ENCODE measurements at regions not wholly inside any gene's neighbourhood (a gene's known extent, or its start where the extent isn't known, plus 50 kb on each side); places are given as distances from the start of the nearest gene placed in this dataset.
"Not testable (repeated sequence)": the region's sequence is repeated elsewhere in the genome, so short reads cannot be mapped to it uniquely, and the experiment has no call there.

DNA sequence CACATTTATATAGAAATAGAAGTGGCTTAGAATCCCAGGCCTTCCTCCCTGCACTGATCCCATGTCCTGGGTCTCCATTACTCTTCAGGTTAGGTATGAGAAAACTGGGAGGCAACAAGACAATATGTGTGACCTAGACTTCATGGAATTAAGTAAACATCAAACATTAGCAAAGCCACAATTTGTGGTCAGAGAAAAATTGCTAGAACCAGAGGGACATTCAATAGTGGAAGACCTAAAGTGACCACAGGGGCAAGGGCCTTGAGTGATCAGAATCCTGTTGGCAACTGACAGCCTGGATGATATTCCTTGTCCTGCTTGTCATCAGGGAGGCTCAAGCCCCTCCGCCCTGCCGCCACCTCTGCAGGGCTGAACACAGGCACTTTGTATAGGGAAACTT lies 322.8 kb upstream of the CTNNB1 start:
- no peaks in the 10 kb centered on the region for H3K9me3 ChIP-seq (ENCODE audit: low read length)
- peaks cover 25% of the 10 kb centered on the region for H3K4me1 ChIP-seq (ENCODE audit: insufficient read depth, low read length)
- no peaks in the 10 kb centered on the region for H3K27me3 ChIP-seq (ENCODE audit: control insufficient read depth in 1 of 2, insufficient read depth in 2 of 2, low read length in 2 of 2)
- no peak overlapping the region for H3K9ac ChIP-seq (ENCODE audit: low read length)
- no peak overlapping the region for H3K4me3 ChIP-seq (ENCODE audit: low read depth in 1 of 2, low read length in 2 of 2)
- no peaks in the 10 kb centered on the region for H3K36me3 ChIP-seq (ENCODE audit: insufficient read depth, low read length)
- no peak overlapping the region for H3K27ac ChIP-seq (ENCODE audit: low read depth, low read length)

DNA sequence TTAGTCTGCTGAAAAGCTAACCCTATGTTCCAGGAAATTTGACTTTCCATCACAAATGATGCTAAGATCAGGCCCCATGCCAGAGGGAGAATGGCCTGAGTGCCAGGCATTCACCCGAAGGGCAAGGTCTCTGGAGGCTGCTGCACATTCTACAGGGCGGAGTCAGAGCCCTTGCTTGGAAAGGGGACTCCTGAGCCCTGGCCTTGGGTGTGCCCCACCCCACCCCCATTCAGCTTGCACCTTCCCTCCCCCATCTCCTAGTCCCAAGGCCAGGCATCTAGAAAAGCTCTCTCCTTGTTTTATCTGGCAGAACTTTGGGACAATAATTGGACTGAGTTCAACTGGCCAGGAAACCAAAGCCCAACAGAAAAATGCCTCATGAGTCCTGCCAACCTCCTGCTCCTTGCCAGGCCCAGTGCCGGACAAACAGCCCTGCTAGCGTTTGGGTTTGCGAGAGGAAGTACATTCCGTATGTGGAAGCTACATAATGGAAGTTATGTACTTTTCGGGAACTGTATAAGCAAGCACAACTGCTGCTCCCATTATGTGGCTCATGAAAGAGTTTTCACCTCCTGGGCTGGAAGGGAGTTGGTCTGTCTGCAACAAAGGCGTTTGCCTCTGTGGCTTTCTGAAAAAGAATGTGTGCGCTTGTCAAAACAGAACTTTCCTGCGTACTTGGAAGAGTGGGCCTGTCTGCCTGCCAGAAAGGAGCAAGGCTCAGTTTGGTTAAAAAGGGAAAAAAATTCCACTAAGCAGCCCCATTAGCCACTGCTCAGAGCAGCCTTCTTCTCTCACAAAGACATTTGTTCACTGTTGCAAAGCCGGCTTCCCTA lies 321.5 kb upstream of the CTNNB1 start:
- H3K27me3 ChIP-seq (ENCODE audit: control insufficient read depth in 1 of 2, insufficient read depth in 2 of 2, low read length in 2 of 2): no peaks in the 10 kb centered on the region
- no peak overlapping the region for H3K9ac ChIP-seq (ENCODE audit: low read length)
- no peaks in the 10 kb centered on the region for H3K9me3 ChIP-seq (ENCODE audit: low read length)
- H3K27ac ChIP-seq (ENCODE audit: low read depth, low read length): peak overlapping the region; percentile 73
- H3K36me3 ChIP-seq (ENCODE audit: insufficient read depth, low read length): no peaks in the 10 kb centered on the region
- H3K4me1 ChIP-seq (ENCODE audit: insufficient read depth, low read length): peaks cover 25% of the 10 kb centered on the region
- H3K4me3 ChIP-seq (ENCODE audit: low read depth in 1 of 2, low read length in 2 of 2): peak overlapping the region in 1 of 2 donors; percentile 30

DNA sequence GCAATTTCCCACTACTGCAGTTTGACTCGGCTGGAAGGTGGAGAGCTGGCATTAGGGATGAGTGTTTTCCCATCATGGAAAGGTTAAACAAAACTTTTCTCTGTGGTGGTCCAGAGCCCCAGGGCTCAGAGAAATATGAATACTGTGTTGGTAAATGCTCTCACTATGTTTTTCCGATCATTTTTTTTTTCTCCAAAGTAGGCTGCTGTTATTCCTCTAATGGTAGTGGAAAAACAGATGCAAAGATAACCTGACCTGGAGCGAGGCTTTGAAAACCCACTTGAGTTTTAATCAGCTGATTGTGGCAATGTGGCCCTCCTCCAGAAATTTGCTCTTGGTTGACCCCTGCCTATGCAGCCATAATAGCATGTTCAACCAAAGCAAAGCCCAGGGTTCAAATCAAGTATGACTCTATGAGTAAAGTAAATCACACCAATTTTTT lies 320.8 kb upstream of the CTNNB1 start:
- Histone ChIP-seq H3K4me3 (ENCODE audit: low read depth in 1 of 2, low read length in 2 of 2) (no peak overlapping the region), H3K27ac (ENCODE audit: low read depth, low read length) (peak overlapping the region; percentile 73), H3K27me3 (ENCODE audit: control insufficient read depth in 1 of 2, insufficient read depth in 2 of 2, low read length in 2 of 2) (no peaks in the 10 kb centered on the region), H3K9ac (ENCODE audit: low read length) (no peak overlapping the region), H3K36me3 (ENCODE audit: insufficient read depth, low read length) (no peaks in the 10 kb centered on the region), H3K9me3 (ENCODE audit: low read length) (no peaks in the 10 kb centered on the region), H3K4me1 (ENCODE audit: insufficient read depth, low read length) (peaks cover 25% of the 10 kb centered on the region)

DNA sequence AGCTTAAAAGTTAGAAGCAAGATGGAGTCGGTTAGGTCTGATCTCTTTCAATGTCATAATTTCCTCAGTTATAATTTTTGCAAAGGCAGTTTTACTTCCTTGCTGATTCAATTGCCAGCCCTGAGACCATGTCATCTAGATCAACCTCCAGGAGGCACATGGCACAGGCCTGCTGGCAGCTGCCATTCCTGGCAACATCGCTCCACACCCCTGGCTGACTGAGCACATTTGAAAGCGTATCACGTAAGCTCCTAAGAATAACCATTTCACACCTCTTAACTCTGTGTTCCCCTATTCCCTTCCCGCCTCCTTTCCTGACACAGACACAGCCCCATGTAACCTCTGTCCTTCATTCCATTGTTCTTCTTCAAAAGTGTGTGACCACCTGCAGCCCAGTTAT lies 313.9 kb upstream of the CTNNB1 start:
- H3K9ac ChIP-seq (ENCODE audit: low read length): no peak overlapping the region
- no peaks in the 10 kb centered on the region for H3K9me3 ChIP-seq (ENCODE audit: low read length)
- no peak overlapping the region for H3K4me3 ChIP-seq (ENCODE audit: low read depth in 1 of 2, low read length in 2 of 2)
- H3K27me3 ChIP-seq (ENCODE audit: control insufficient read depth in 1 of 2, insufficient read depth in 2 of 2, low read length in 2 of 2): no peaks in the 10 kb centered on the region
- H3K4me1 ChIP-seq (ENCODE audit: insufficient read depth, low read length): no peaks in the 10 kb centered on the region
- no peaks in the 10 kb centered on the region for H3K36me3 ChIP-seq (ENCODE audit: insufficient read depth, low read length)
- H3K27ac ChIP-seq (ENCODE audit: low read depth, low read length): no peak overlapping the region

DNA sequence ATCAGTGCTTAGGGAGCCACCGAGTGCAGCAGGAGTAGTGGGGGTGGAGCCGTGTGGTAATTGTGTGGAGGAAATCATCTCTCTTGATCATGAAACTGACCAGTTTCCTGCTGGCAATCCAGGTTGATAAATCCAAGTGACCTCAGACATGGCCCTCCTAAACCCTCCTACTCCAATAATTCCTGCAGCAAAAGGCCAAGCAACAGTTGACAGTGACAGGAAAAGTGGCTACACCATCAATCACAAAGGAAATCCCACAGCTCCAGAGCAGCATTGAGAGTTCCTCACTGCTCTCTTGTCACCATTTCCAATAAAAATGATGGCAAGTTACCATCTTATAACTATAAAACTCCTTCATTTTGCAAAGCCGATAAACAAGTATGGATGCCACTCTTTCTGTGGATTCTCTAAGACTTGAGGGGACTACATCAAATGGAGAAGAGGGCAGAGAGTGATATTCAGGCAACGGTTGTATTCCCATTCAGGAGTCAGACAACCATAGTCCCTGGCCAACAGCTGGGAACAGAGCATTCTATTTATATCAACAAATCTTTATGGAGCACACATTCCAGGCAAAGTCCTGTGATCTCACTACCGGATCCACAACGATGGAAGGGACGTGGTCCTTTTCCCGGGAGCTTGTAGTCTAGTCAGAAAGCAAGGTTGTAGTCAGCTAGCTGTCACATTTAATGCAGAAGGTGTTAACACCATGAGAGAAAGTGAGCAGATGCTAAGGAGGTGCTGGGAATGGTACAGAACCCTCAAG lies 312.5 kb upstream of the CTNNB1 start:
- H3K27me3 ChIP-seq (ENCODE audit: control insufficient read depth in 1 of 2, insufficient read depth in 2 of 2, low read length in 2 of 2): no peaks in the 10 kb centered on the region
- no peak overlapping the region for H3K4me3 ChIP-seq (ENCODE audit: low read depth in 1 of 2, low read length in 2 of 2)
- no peaks in the 10 kb centered on the region for H3K36me3 ChIP-seq (ENCODE audit: insufficient read depth, low read length)
- H3K9me3 ChIP-seq (ENCODE audit: low read length): no peaks in the 10 kb centered on the region
- H3K9ac ChIP-seq (ENCODE audit: low read length): no peak overlapping the region
- H3K4me1 ChIP-seq (ENCODE audit: insufficient read depth, low read length): no peaks in the 10 kb centered on the region
- H3K27ac ChIP-seq (ENCODE audit: low read depth, low read length): no peak overlapping the region

DNA sequence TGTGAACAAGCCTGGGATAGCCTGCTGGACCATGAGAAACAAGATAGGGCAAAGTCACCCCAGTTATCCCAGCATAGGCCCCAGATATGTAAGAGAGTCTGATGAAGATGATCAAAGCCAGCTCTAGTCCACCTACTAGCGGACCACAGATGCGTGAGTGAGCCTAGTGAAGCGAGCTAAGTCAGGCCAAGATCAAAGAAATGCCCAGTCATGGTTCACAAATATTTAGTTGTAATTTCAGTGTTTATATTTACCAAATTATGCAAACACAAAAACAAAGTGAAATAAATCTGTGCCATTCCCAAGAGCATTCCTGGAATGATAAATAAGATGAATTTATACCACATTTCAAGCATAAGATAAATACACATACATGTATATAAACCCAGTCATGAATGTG lies 308.1 kb upstream of the CTNNB1 start:
- H3K27me3 ChIP-seq (ENCODE audit: control insufficient read depth in 1 of 2, insufficient read depth in 2 of 2, low read length in 2 of 2): no peaks in the 10 kb centered on the region
- H3K36me3 ChIP-seq (ENCODE audit: insufficient read depth, low read length): no peaks in the 10 kb centered on the region
- no peak overlapping the region for H3K9ac ChIP-seq (ENCODE audit: low read length)
- H3K4me1 ChIP-seq (ENCODE audit: insufficient read depth, low read length): no peaks in the 10 kb centered on the region
- no peaks in the 10 kb centered on the region for H3K9me3 ChIP-seq (ENCODE audit: low read length)
- no peak overlapping the region for H3K27ac ChIP-seq (ENCODE audit: low read depth, low read length)
- H3K4me3 ChIP-seq (ENCODE audit: low read depth in 1 of 2, low read length in 2 of 2): no peak overlapping the region

DNA sequence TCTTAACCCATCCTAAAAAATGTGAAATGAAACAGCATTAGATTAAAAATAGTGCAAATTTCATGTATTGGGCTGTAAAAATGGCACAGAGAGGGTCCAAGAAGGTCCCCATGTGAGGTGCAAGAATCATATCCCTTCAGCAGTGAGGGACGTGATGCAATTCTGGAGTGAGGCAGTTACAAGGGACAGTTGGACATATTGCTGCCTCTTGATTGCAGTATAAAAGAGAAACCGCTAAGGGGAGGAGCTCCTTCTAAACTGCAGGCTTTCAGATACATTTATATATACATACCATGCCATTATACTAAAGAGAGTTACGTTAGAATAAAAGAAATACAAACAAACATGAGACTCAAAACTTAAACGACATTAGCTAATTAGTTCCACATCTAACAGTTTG lies 304.2 kb upstream of the CTNNB1 start:
- Histone ChIP-seq H3K27me3 (ENCODE audit: control insufficient read depth in 1 of 2, insufficient read depth in 2 of 2, low read length in 2 of 2) (no peaks in the 10 kb centered on the region), H3K4me3 (ENCODE audit: low read depth in 1 of 2, low read length in 2 of 2) (no peak overlapping the region), H3K4me1 (ENCODE audit: insufficient read depth, low read length) (no peaks in the 10 kb centered on the region), H3K36me3 (ENCODE audit: insufficient read depth, low read length) (no peaks in the 10 kb centered on the region), H3K9me3 (ENCODE audit: low read length) (no peaks in the 10 kb centered on the region), H3K27ac (ENCODE audit: low read depth, low read length) (no peak overlapping the region), H3K9ac (ENCODE audit: low read length) (no peak overlapping the region)

DNA sequence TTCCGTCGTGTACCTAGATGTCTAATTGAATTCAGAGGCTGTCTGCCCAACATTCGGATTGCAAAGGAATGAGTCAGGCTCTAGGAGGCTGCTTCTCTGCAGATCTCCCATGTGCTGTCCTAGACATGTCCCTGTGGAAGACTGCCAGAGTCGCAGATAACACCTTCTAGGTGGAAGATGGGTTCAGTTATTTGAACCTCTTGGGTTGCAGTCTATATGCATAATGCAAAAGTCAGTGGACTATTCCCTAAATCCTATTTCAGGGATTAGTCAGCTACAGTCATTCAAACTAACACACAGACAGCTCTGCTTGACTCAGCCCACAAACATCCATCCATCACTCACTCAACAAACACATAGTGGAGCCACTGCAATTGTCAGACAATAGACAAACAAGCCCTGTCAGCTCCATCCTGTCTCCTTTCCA lies 300.0 kb upstream of the CTNNB1 start:
- Histone ChIP-seq H3K9ac (ENCODE audit: low read length) (no peak overlapping the region), H3K27ac (ENCODE audit: low read depth, low read length) (no peak overlapping the region), H3K27me3 (ENCODE audit: control insufficient read depth in 1 of 2, insufficient read depth in 2 of 2, low read length in 2 of 2) (no peaks in the 10 kb centered on the region), H3K4me1 (ENCODE audit: insufficient read depth, low read length) (no peaks in the 10 kb centered on the region), H3K36me3 (ENCODE audit: insufficient read depth, low read length) (no peaks in the 10 kb centered on the region), H3K9me3 (ENCODE audit: low read length) (no peaks in the 10 kb centered on the region), H3K4me3 (ENCODE audit: low read depth in 1 of 2, low read length in 2 of 2) (no peak overlapping the region)

DNA sequence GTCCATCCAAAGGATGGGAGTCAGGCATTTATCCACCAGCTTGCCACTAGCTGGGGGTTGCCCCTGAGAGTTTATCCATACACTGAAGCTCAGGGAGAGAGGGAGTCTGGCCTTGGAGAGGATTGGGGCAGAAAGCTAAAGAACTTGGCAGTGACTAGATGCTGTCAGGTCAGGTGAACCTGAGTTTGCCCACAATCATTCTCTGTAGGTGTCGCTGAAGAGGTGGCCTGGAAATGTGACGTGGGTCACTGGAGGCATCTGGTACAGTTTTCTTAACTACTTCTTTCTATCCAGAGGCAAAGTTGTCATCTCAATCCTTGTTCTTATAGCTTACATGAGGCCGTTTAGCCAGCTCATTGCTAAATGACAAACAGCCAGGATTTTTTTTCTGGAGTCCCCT lies 298.0 kb upstream of the CTNNB1 start:
- H3K27me3 ChIP-seq (ENCODE audit: control insufficient read depth in 1 of 2, insufficient read depth in 2 of 2, low read length in 2 of 2): no peaks in the 10 kb centered on the region
- no peak overlapping the region for H3K27ac ChIP-seq (ENCODE audit: low read depth, low read length)
- H3K9ac ChIP-seq (ENCODE audit: low read length): no peak overlapping the region
- no peaks in the 10 kb centered on the region for H3K4me1 ChIP-seq (ENCODE audit: insufficient read depth, low read length)
- no peak overlapping the region for H3K4me3 ChIP-seq (ENCODE audit: low read depth in 1 of 2, low read length in 2 of 2)
- no peaks in the 10 kb centered on the region for H3K9me3 ChIP-seq (ENCODE audit: low read length)
- H3K36me3 ChIP-seq (ENCODE audit: insufficient read depth, low read length): no peaks in the 10 kb centered on the region

DNA sequence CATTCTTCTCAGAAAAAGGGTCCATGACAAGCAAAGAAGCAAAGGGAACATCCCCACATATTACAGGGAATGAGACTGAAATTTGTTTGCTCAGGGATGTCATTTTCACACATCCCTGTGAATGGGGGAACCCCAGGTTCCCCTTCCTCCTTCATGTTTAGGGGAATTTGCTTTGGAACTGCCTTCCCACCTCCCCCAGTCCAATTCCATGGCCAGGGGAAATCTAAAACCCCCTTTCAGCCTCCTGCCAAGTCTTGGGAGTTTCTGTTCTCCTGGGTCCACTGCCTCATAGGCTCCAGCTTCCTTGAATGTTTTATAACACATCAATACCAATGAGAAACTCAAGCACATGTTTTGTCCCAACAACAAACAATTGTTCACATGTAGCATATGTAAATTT lies 297.5 kb upstream of the CTNNB1 start:
- H3K4me3 ChIP-seq (ENCODE audit: low read depth in 1 of 2, low read length in 2 of 2): no peak overlapping the region
- H3K27me3 ChIP-seq (ENCODE audit: control insufficient read depth in 1 of 2, insufficient read depth in 2 of 2, low read length in 2 of 2): no peaks in the 10 kb centered on the region
- H3K9me3 ChIP-seq (ENCODE audit: low read length): no peaks in the 10 kb centered on the region
- H3K9ac ChIP-seq (ENCODE audit: low read length): no peak overlapping the region
- H3K4me1 ChIP-seq (ENCODE audit: insufficient read depth, low read length): no peaks in the 10 kb centered on the region
- no peak overlapping the region for H3K27ac ChIP-seq (ENCODE audit: low read depth, low read length)
- no peaks in the 10 kb centered on the region for H3K36me3 ChIP-seq (ENCODE audit: insufficient read depth, low read length)

DNA sequence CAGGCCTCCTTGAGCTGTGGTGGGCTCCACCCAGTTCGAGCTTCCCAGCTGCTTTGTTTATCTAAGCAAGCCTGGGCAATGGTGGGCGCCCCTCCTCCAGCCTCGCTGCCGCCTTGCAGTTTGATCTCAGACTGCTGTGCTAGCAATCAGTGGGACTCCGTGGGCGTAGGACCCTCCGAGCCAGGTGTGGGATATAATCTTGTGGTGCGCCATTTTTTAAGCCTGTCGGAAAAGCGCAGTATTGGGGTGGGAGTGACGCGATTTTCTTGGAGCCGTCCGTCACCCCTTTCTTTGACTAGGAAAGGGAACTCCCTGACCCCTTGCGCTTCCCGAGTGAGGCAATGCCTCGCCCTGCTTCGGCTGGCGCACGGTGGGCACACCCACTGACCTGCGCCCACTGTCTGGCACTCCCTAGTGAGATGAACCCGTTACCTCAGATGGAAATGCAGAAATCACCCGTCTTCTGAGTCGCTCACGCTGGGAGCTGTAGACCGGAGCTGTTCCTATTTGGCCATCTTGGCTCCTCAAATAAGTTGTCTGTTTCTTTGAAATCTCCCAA lies 291.3 kb upstream of the CTNNB1 start:
- not testable (repeated sequence) for H3K9ac ChIP-seq (ENCODE audit: low read length); H3K36me3 ChIP-seq (ENCODE audit: insufficient read depth, low read length); H3K9me3 ChIP-seq (ENCODE audit: low read length); H3K27ac ChIP-seq (ENCODE audit: low read depth, low read length); H3K27me3 ChIP-seq (ENCODE audit: control insufficient read depth in 1 of 2, insufficient read depth in 2 of 2, low read length in 2 of 2); H3K4me3 ChIP-seq (ENCODE audit: low read depth in 1 of 2, low read length in 2 of 2); H3K4me1 ChIP-seq (ENCODE audit: insufficient read depth, low read length)
